ENCODE measurements at regions not wholly inside any gene's neighbourhood (a gene's known extent, or its start where the extent isn't known, plus 50 kb on each side); places are given as distances from the start of the nearest gene placed in this dataset.

- no peak for TF ChIP-seq CTCF (conservative IDR thresholded peaks at IDR 0.05 in 1 of 2, IDR thresholded peaks at IDR 0.05 in 1 of 2; ENCODE audit: extremely low read depth in 1 of 2, insufficient read depth in 1 of 2, low read depth in 1 of 2, low read length in 2 of 2)
- TF ChIP-seq EZH2 (IDR thresholded peaks at IDR 0.05; ENCODE audit: borderline replicate concordance, low read length): no peak
These were observed 1514.7 kb upstream of the SLC10A2 start for GRCh38 chr13:104580931-104581330.

Data from mammary epithelial cell (primary cell).